Keratinocyte (primary cell): ENCODE measurements at regions not wholly inside any gene's neighbourhood (a gene's known extent, or its start where the extent isn't known, plus 50 kb on each side); places are given as distances from the start of the nearest gene placed in this dataset.

Experiments
- DNase-seq: peaks from one replicate; pipeline ENCODE4 v3.0.0-alpha.2; 2011; ENCODE audit warnings: low read depth, missing footprints, low spot score
- FAIRE-seq: peaks from 2 replicates; lab custom pipeline; 2011; peaks lifted over from hg19 to GRCh38; lab: Jason Lieb, UNC
- H2AFZ ChIP-seq: 2 replicates; pipeline ENCODE4 v1.6.0; 2012; ENCODE audit warnings: low read length, control low read depth, inconsistent platforms; ENCODE audit not compliant: control insufficient read depth
- H3K27ac ChIP-seq: 2 replicates; pipeline ENCODE4 v1.5.1; 2011; ENCODE audit warnings: low read length; ENCODE audit not compliant: control insufficient read depth, insufficient read depth
- H3K27me3 ChIP-seq: 3 replicates; pipeline ENCODE4 v1.6.0; 2011; ENCODE audit warnings: low read length; ENCODE audit not compliant: control insufficient read depth, insufficient read depth; ENCODE audit errors: extremely low read depth
- H3K36me3 ChIP-seq, 2 experiments: 2 replicates in 1 of 2; 3 replicates in 1 of 2; pipeline ENCODE4 v1.5.1; 2011; ENCODE audit warnings: low read length in 2 of 2, mild to moderate bottlenecking in 1 of 2; ENCODE audit not compliant: control insufficient read depth in 2 of 2, insufficient read depth in 2 of 2; ENCODE audit errors: extremely low read depth in 1 of 2
- H3K4me1 ChIP-seq: 3 replicates; pipeline ENCODE4 v1.5.1; 2011; ENCODE audit warnings: low read length; ENCODE audit not compliant: control insufficient read depth, insufficient read depth; ENCODE audit errors: extremely low read depth
- H3K4me2 ChIP-seq: 3 replicates; pipeline ENCODE4 v1.6.0; 2011; ENCODE audit warnings: low read depth, low read length; ENCODE audit not compliant: control insufficient read depth, insufficient read depth; ENCODE audit errors: extremely low read depth
- H3K4me3 ChIP-seq, 3 experiments: fragments of 200-600 bp in 1 of 3; sonication (generic) in 1 of 3; 2 replicates in 2 of 3; 3 replicates in 1 of 3; pipeline ENCODE4 v1.5.1; 2011 to 2016; ENCODE audit warnings: low read length in 3 of 3, mild to moderate bottlenecking in 3 of 3, control low read depth in 2 of 3, inconsistent platforms in 1 of 3, low read depth in 1 of 3, mixed read lengths in 1 of 3, mixed run types in 1 of 3, moderate library complexity in 1 of 3; ENCODE audit not compliant: control insufficient read depth in 2 of 3, insufficient read depth in 2 of 3; ENCODE audit errors: extremely low read depth in 1 of 3
- H3K79me2 ChIP-seq: 2 replicates; pipeline ENCODE4 v1.6.0; 2012; ENCODE audit warnings: low read length; ENCODE audit not compliant: control insufficient read depth, insufficient read depth
- H3K9ac ChIP-seq: 3 replicates; pipeline ENCODE4 v1.6.0; 2011; ENCODE audit warnings: low read length; ENCODE audit not compliant: control insufficient read depth, insufficient read depth; ENCODE audit errors: extremely low read depth
- H3K9me1 ChIP-seq: 3 replicates; pipeline ENCODE4 v1.6.0; 2011; ENCODE audit warnings: low read length; ENCODE audit not compliant: control insufficient read depth, insufficient read depth; ENCODE audit errors: extremely low read depth
- H3K9me3 ChIP-seq: 2 replicates; pipeline ENCODE4 v1.5.1; 2012; ENCODE audit warnings: low read depth, low read length; ENCODE audit not compliant: control insufficient read depth
- H4K20me1 ChIP-seq: 3 replicates; pipeline ENCODE4 v1.6.0; 2011; ENCODE audit warnings: low read length; ENCODE audit not compliant: control insufficient read depth, insufficient read depth; ENCODE audit errors: extremely low read depth
- CTCF ChIP-seq, 3 experiments: IDR thresholded peaks in 1 of 3; conservative IDR thresholded peaks in 1 of 3; optimal IDR thresholded peaks in 1 of 3; 2 replicates in 2 of 3; 3 replicates in 1 of 3; pipeline versions ENCODE3 to v1.5.1; 2011; ENCODE audit warnings: low read length in 3 of 3, mild to moderate bottlenecking in 3 of 3, moderate library complexity in 2 of 3, control low read depth in 1 of 3, inconsistent platforms in 1 of 3; ENCODE audit not compliant: insufficient read depth in 2 of 3; ENCODE audit errors: extremely low read depth in 1 of 3
- EZH2 ChIP-seq: IDR thresholded peaks from one replicate; pipeline ENCODE4 v1.6.1; 2012; ENCODE audit warnings: inconsistent platforms, mild to moderate bottlenecking, low read length, moderate library complexity
- dilution Hi-C: fragments of 300-500 bp; cut with MboI; formaldehyde crosslinking; loops from one replicate; pipeline ENCODE4 v1.7.0; 2020; ENCODE audit warnings: low sequenced_read_pairs; ENCODE audit not compliant: extremely low pct_ligation_motif_present

- no peaks in the 10 kb centered on the region for H3K36me3 ChIP-seq
- H3K9me3 ChIP-seq: peaks cover 3% of the 10 kb centered on the region
- no peak overlapping the region for H3K4me2 ChIP-seq
- no peaks in the 10 kb centered on the region for H3K4me1 ChIP-seq
- H2AFZ ChIP-seq: no peak overlapping the region
- no peak overlapping the region for H3K9ac ChIP-seq
- no peaks in the 10 kb centered on the region for H3K79me2 ChIP-seq
- TF ChIP-seq EZH2: no peak
- TF ChIP-seq CTCF (optimal IDR thresholded peaks at IDR 0.05 in 1 of 3, IDR thresholded peaks at IDR 0.05 in 1 of 3, conservative IDR thresholded peaks at IDR 0.05 in 1 of 3; ENCODE audit: extremely low read depth in 1 of 3, insufficient read depth in 2 of 3, low read length in 3 of 3): no peak
- dilution Hi-C loops: no loop called here
- H3K9me1 ChIP-seq: no peaks in the 10 kb centered on the region
- FAIRE-seq (no peak), DNase-seq (no peak)
- H3K27ac ChIP-seq: no peak overlapping the region
- no peaks in the 10 kb centered on the region for H3K27me3 ChIP-seq
- no peak overlapping the region for H3K4me3 ChIP-seq
- H4K20me1 ChIP-seq: no peaks in the 10 kb centered on the region
Measured at GRCh38 chr4:189832528-189832927, 108.1 kb upstream of the FRG1 start.

GRCh38 chr4:189834616-189835015 lies 106.1 kb upstream of the FRG1 start:
- FAIRE-seq (no peak), DNase-seq (no peak)
- Histone ChIP-seq H2AFZ (no peak overlapping the region), H4K20me1 (no peaks in the 10 kb centered on the region), H3K79me2 (no peaks in the 10 kb centered on the region), H3K36me3 (no peaks in the 10 kb centered on the region), H3K9me3 (peaks cover 3% of the 10 kb centered on the region), H3K4me1 (no peaks in the 10 kb centered on the region), H3K9me1 (no peaks in the 10 kb centered on the region), H3K9ac (no peak overlapping the region), H3K4me3 (no peak overlapping the region), H3K27ac (no peak overlapping the region), H3K4me2 (no peak overlapping the region), H3K27me3 (no peaks in the 10 kb centered on the region)
- no peak for TF ChIP-seq CTCF (optimal IDR thresholded peaks at IDR 0.05 in 1 of 3, IDR thresholded peaks at IDR 0.05 in 1 of 3, conservative IDR thresholded peaks at IDR 0.05 in 1 of 3; ENCODE audit: extremely low read depth in 1 of 3, insufficient read depth in 2 of 3, low read length in 3 of 3)
- no peak for TF ChIP-seq EZH2
- dilution Hi-C loops: no loop called here
